ENCODE measurements at regions not wholly inside any gene's neighbourhood (a gene's known extent, or its start where the extent isn't known, plus 50 kb on each side); places are given as distances from the start of the nearest gene placed in this dataset.

DNA sequence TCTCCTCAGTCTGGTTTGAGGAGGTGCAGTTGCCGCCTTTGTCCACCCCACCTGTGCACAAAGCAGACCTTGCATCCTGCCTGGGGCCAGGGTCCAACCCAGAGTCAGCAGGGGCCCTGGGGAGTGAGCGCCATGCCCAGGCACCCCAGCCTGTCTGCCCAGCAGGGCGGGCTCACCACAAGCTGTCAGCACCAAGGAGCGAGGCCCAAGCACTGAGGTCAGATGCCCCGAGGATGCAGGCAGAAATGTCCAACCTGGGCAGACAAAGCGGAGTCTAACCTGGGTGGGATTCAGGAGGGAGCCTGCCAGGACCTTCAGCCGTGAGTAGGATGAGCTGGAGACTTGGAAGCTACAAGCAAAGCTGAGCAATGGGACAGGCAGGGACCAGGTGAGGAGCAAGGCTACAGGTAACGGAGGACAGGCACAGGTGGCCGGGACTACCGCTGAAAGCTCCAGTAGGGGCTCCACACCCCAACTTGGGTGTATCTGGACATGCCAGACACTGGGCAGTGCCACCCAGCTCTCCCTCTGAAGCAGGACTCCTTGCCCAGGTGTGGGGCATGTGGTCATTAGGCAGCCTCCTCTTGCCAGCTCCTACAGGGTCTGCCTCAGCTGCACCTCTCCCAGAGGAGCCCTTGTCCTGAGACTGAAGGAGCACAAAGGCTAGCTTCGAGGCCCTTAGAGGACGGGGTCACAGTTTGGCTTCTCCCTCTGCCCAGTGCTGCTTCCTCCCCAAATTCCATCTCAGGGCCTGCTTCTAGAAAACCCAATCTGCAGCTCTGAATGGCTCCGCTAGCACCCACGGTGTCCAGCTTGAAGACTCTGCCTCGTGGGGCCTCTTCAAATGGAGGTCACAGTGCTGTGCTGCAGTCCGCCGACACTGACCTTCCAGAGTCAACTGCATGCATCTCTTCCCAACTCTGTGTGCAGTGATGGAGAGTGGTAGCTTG is 210.6 kb upstream of the CDYL start:
- no peak for DNase-seq (ENCODE audit: low read depth)
- H3K4me3 ChIP-seq (ENCODE audit: low read depth, low read length), result no peak overlapping the region
- TF ChIP-seq, protein P1, sequence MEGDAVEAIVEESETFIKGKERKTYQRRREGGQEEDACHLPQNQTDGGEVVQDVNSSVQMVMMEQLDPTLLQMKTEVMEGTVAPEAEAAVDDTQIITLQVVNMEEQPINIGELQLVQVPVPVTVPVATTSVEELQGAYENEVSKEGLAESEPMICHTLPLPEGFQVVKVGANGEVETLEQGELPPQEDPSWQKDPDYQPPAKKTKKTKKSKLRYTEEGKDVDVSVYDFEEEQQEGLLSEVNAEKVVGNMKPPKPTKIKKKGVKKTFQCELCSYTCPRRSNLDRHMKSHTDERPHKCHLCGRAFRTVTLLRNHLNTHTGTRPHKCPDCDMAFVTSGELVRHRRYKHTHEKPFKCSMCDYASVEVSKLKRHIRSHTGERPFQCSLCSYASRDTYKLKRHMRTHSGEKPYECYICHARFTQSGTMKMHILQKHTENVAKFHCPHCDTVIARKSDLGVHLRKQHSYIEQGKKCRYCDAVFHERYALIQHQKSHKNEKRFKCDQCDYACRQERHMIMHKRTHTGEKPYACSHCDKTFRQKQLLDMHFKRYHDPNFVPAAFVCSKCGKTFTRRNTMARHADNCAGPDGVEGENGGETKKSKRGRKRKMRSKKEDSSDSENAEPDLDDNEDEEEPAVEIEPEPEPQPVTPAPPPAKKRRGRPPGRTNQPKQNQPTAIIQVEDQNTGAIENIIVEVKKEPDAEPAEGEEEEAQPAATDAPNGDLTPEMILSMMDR (IDR thresholded peaks at IDR 0.05; ENCODE audit: insufficient read depth, low read length), result no peak

DNA sequence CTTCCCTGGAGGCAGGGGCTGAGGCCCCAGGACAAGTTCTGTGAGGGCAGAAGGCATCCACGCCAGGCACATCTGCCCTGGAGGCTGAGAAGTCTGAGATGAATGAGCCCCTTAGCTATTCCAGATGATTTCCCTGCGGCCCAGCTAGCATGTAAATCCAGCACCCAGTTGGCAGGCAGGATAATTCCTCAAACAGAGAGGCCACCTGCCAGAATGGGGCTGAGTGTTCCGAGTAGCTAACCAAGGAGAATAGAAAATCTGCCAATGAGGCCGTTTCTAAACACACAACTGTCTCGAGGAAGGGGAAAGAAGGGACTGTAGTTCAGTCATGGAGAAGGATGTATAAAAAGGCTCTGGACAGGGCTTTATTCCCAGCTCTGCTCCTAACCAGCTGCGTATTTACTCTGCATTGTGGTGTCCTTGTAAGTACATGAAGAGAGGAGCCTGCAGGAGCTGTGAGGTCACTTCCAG is 211.4 kb upstream of the CDYL start:
- TF ChIP-seq, protein P1 (IDR thresholded peaks at IDR 0.05; ENCODE audit: insufficient read depth, low read length), result no peak
- peak; percentile 43 for DNase-seq (ENCODE audit: low read depth)
- H3K4me3 ChIP-seq (ENCODE audit: low read depth, low read length), result no peak overlapping the region

DNA sequence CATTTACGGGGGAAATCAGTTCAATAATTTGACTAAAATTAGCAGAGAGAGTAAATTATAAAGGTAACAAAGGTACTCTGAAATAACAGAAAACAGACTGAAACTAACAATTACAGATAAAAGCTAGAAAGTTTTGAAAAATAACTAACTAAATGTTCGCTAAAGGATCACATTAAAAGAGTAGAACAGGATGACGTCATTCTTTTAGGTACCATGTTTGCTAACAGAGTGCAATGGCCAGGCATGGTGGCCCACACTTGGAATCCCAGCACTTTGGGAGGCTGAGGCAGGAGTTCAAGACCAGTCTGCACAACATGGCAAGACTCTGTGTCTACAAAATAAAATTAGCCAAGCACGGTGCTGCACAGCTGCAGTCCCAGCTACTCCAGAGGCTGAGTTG is 212.3 kb upstream of the CDYL start:
- TF ChIP-seq, protein P1 (IDR thresholded peaks at IDR 0.05; ENCODE audit: insufficient read depth, low read length), result no peak
- no peak for DNase-seq (ENCODE audit: low read depth)
- H3K4me3 ChIP-seq (ENCODE audit: low read depth, low read length), result no peak overlapping the region

GRCh38 chr6:4563156-4563555 is 213.0 kb upstream of the CDYL start:
- TF ChIP-seq, protein P1 (IDR thresholded peaks at IDR 0.05; ENCODE audit: insufficient read depth, low read length), result no peak
- no peak for DNase-seq (ENCODE audit: low read depth)
- no peak overlapping the region for H3K4me3 ChIP-seq (ENCODE audit: low read depth, low read length)

DNA sequence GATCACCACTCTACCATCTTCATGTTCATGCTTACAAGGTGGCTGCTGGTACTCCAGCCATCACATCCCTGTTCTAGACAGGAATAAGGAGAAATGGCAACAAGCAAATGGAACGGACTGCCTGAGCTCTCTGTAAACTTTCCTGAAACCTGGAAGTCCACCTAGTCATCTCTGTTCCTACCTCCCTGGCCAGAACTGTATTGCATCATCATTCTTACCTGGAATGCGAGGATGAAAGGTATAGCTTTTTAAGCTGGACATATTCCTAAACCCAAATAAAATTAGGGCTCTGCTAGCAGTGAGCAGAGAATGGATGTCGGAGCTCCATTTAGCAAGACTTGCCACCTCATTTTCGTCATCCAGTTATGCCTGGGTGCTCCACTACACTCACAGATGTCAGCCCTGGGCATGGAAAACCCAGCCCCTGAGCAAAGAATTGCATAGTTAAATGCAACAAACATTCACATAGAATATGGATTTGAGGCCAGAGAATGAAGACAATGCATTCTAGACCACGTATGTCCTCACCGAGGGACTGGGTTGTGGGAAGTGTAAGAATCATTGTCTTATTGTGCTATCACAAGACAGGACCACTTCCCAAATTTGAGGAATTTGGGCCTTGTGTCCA is 214.3 kb upstream of the CDYL start:
- no peak overlapping the region for H3K4me3 ChIP-seq (ENCODE audit: low read depth, low read length)
- DNase-seq (ENCODE audit: low read depth), result no peak
- TF ChIP-seq, protein P1 (IDR thresholded peaks at IDR 0.05; ENCODE audit: insufficient read depth, low read length), result no peak

DNA sequence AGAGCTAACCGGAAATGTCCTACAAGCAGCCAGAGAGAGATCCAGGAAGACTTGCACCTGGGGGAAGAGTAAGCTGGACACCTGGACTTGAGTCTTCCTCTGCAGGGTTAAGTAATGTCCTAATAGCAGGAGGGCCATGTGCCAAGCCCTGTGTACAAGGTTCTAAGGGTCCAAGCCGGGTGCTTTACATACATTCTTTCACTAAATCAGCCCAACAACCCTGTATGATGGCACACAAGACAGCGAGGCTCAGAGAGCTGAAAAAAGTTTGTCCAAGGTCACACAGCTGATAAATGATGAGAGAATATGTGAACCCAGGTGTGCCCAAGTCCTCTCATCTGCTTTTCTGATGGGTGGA is 215.1 kb upstream of the CDYL start:
- DNase-seq (ENCODE audit: low read depth), result no peak
- TF ChIP-seq, protein P1 (IDR thresholded peaks at IDR 0.05; ENCODE audit: insufficient read depth, low read length), result no peak
- no peak overlapping the region for H3K4me3 ChIP-seq (ENCODE audit: low read depth, low read length)

Measured in fibroblast of the aortic adventitia (primary cell).